AG09309 (cell line): ENCODE measurements at regions not wholly inside any gene's neighbourhood (a gene's known extent, or its start where the extent isn't known, plus 50 kb on each side); places are given as distances from the start of the nearest gene placed in this dataset.

Source experiments
- DNase-seq: peaks from one replicate; pipeline ENCODE4 v3.0.0-alpha.2; 2010; ENCODE audit warnings: low read depth
- H3K4me3 ChIP-seq: 2 replicates; pipeline ENCODE4 v1.5.1; 2011; ENCODE audit warnings: mild to moderate bottlenecking, low read depth, low read length, moderate library complexity; ENCODE audit not compliant: control insufficient read depth
- CTCF ChIP-seq: IDR thresholded peaks from 2 replicates; pipeline ENCODE4 v1.5.1; 2011; ENCODE audit warnings: mild to moderate bottlenecking, low read depth, low read length, inconsistent platforms; ENCODE audit not compliant: insufficient read depth, control insufficient read depth; ENCODE audit errors: missing control alignments

- no peak for TF ChIP-seq CTCF
- DNase-seq = no peak
- H3K4me3 ChIP-seq = no peak overlapping the region
Observed at GRCh38 chr19:16013181-16013850, 63.0 kb upstream of the TPM4 start.

- no peak overlapping the region for H3K4me3 ChIP-seq
- TF ChIP-seq CTCF = no peak
- DNase-seq = no peak
Observed at GRCh38 chr19:16013851-16014840, 62.1 kb upstream of the TPM4 start.

GRCh38 chr19:16014923-16015804 lies 61.1 kb upstream of the TPM4 start:
- TF ChIP-seq CTCF = no peak
- DNase-seq = no peak
- H3K4me3 ChIP-seq = no peak overlapping the region

GRCh38 chr19:16015805-16016173 lies 60.5 kb upstream of the TPM4 start:
- DNase-seq = no peak
- no peak for TF ChIP-seq CTCF
- H3K4me3 ChIP-seq = no peak overlapping the region

GRCh38 chr19:16016226-16017137 lies 59.8 kb upstream of the TPM4 start:
- no peak for DNase-seq
- no peak for TF ChIP-seq CTCF
- H3K4me3 ChIP-seq = no peak overlapping the region
